H9 (cell line): ENCODE measurements at regions not wholly inside any gene's neighbourhood (a gene's known extent, or its start where the extent isn't known, plus 50 kb on each side); places are given as distances from the start of the nearest gene placed in this dataset.

Source experiments
- DNase-seq: peaks from one replicate; pipeline ENCODE4 v3.0.0-alpha.2; 2017
- H2AFZ ChIP-seq: one replicate; pipeline ENCODE4 v1.6.1; 2013; ENCODE audit warnings: mild to moderate bottlenecking, low read length, control low read depth, moderate library complexity
- H2AK5ac ChIP-seq: 2 replicates; pipeline ENCODE4 v1.6.1; 2013; ENCODE audit warnings: low read length, control low read depth, mixed read lengths; ENCODE audit not compliant: insufficient read length
- H2BK120ac ChIP-seq: one replicate; pipeline ENCODE4 v1.6.1; 2013; ENCODE audit warnings: low read depth, mild to moderate bottlenecking, low read length, control low read depth, inconsistent platforms; ENCODE audit not compliant: poor library complexity, severe bottlenecking
- H2BK12ac ChIP-seq: 2 replicates; pipeline ENCODE4 v1.6.1; 2013; ENCODE audit warnings: low read length, control low read depth, mixed read lengths, low read depth; ENCODE audit not compliant: insufficient read length
- H2BK15ac ChIP-seq: 2 replicates; pipeline ENCODE4 v1.6.1; 2013; ENCODE audit warnings: low read depth, low read length, control low read depth
- H2BK20ac ChIP-seq: one replicate; pipeline ENCODE4 v1.6.1; 2013; ENCODE audit warnings: low read depth, mild to moderate bottlenecking, low read length, control low read depth, inconsistent platforms; ENCODE audit not compliant: poor library complexity, severe bottlenecking
- H2BK5ac ChIP-seq: 2 replicates; pipeline ENCODE4 v1.6.1; 2013; ENCODE audit warnings: low read length, control low read depth, mixed read lengths; ENCODE audit not compliant: insufficient read length
- H3K14ac ChIP-seq: 2 replicates; pipeline ENCODE4 v1.6.1; 2013; ENCODE audit warnings: low read length, control low read depth; ENCODE audit not compliant: insufficient read depth
- H3K18ac ChIP-seq: 2 replicates; pipeline ENCODE4 v1.6.1; 2013; ENCODE audit warnings: low read depth, mild to moderate bottlenecking, mixed read lengths, low read length, control low read depth; ENCODE audit not compliant: insufficient read length
- H3K23ac ChIP-seq: 2 replicates; pipeline ENCODE4 v1.6.1; 2013; ENCODE audit warnings: low read length, control low read depth, mixed read lengths, low read depth; ENCODE audit not compliant: insufficient read length
- H3K23me2 ChIP-seq: 2 replicates; pipeline ENCODE4 v1.6.1; 2013; ENCODE audit warnings: low read depth, mild to moderate bottlenecking, mixed read lengths, low read length, control low read depth; ENCODE audit not compliant: insufficient read length, poor library complexity, severe bottlenecking
- H3K27ac ChIP-seq: 2 replicates; pipeline ENCODE4 v1.5.1; 2013; ENCODE audit warnings: low read length, control low read depth, mixed read lengths, low read depth; ENCODE audit not compliant: insufficient read length
- H3K27me3 ChIP-seq: 2 replicates; pipeline ENCODE4 v1.6.1; 2013; ENCODE audit warnings: low read length, control low read depth, inconsistent platforms; ENCODE audit not compliant: insufficient read depth
- H3K4ac ChIP-seq: 2 replicates; pipeline ENCODE4 v1.6.1; 2013; ENCODE audit warnings: low read depth, mild to moderate bottlenecking, control low read depth, inconsistent platforms, low read length, moderate library complexity
- H3K4me1 ChIP-seq: 2 replicates; pipeline ENCODE4 v1.6.1; 2013; ENCODE audit warnings: low read length, control low read depth, inconsistent platforms; ENCODE audit not compliant: insufficient read depth
- H3K4me2 ChIP-seq: 2 replicates; pipeline ENCODE4 v1.6.1; 2013; ENCODE audit warnings: low read length, control low read depth, mixed read lengths; ENCODE audit not compliant: insufficient read length, insufficient read depth
- H3K56ac ChIP-seq: 2 replicates; pipeline ENCODE4 v1.6.1; 2013; ENCODE audit warnings: low read depth, mild to moderate bottlenecking, mixed read lengths, low read length, control low read depth; ENCODE audit not compliant: insufficient read length
- H3K79me1 ChIP-seq: 2 replicates; pipeline ENCODE4 v1.6.1; 2013; ENCODE audit warnings: low read depth, mild to moderate bottlenecking, moderate library complexity, low read length, control low read depth, inconsistent platforms; ENCODE audit not compliant: insufficient read depth, poor library complexity, severe bottlenecking
- H3K79me2 ChIP-seq: 2 replicates; pipeline ENCODE4 v1.6.1; 2013; ENCODE audit warnings: low read length, control low read depth, inconsistent platforms; ENCODE audit not compliant: insufficient read depth
- H3K9ac ChIP-seq: 2 replicates; pipeline ENCODE4 v1.6.1; 2013; ENCODE audit warnings: low read length, control low read depth, mixed read lengths; ENCODE audit not compliant: insufficient read length; ENCODE audit errors: extremely low read depth
- H3K9me3 ChIP-seq: one replicate; pipeline ENCODE4 v1.6.1; 2013; ENCODE audit warnings: low read depth, low read length, inconsistent platforms; ENCODE audit not compliant: control insufficient read depth
- H3T11ph ChIP-seq: one replicate; pipeline ENCODE4 v1.6.1; 2013; ENCODE audit warnings: mild to moderate bottlenecking, low read length, control low read depth, inconsistent platforms
- H4K20me1 ChIP-seq: one replicate; pipeline ENCODE4 v1.6.1; 2013; ENCODE audit not compliant: control insufficient read depth, insufficient read length, insufficient read depth
- H4K5ac ChIP-seq: 2 replicates; pipeline ENCODE4 v1.6.1; 2013; ENCODE audit warnings: low read depth, mild to moderate bottlenecking, mixed read lengths, low read length, control low read depth; ENCODE audit not compliant: insufficient read length
- H4K8ac ChIP-seq: replicated peaks from 2 replicates; pipeline ENCODE4 v1.6.1; 2013; ENCODE audit warnings: low read length, control low read depth, mixed read lengths, low read depth; ENCODE audit not compliant: insufficient read length
- H4K91ac ChIP-seq: 2 replicates; pipeline ENCODE4 v1.6.1; 2013; ENCODE audit warnings: low read depth, mild to moderate bottlenecking, moderate library complexity, mixed read lengths, low read length, control low read depth; ENCODE audit not compliant: insufficient read length
- H3K27ac Mint-ChIP-seq, 3 experiments: 2 replicates in 2 of 3; 3 replicates in 1 of 3; pipeline ENCODE4 v1.8.0; 2020 to 2021; ENCODE audit warnings: mixed read lengths in 3 of 3, mild to moderate bottlenecking in 1 of 3, moderate library complexity in 1 of 3
- H3K27me3 Mint-ChIP-seq: 2 replicates; pipeline ENCODE4 v1.8.0; 2021; ENCODE audit warnings: low read depth, mild to moderate bottlenecking, moderate library complexity, mixed read lengths
- H3K36me3 Mint-ChIP-seq, 3 experiments: 2 replicates in 2 of 3; 3 replicates in 1 of 3; pipeline ENCODE4 v1.8.0; 2020 to 2021; ENCODE audit warnings: low read depth in 3 of 3, mixed read lengths in 3 of 3; ENCODE audit not compliant: insufficient read depth in 1 of 3
- H3K4me1 Mint-ChIP-seq, 2 experiments: 2 replicates each; pipeline ENCODE4 v1.8.0; 2020; ENCODE audit warnings: mixed read lengths in 2 of 2
- H3K4me3 Mint-ChIP-seq, 2 experiments: 2 replicates in 1 of 2; 3 replicates in 1 of 2; pipeline ENCODE4 v1.8.0; 2020 to 2021; ENCODE audit warnings: mild to moderate bottlenecking in 2 of 2, mixed read lengths in 2 of 2, moderate library complexity in 1 of 2
- H3K9me3 Mint-ChIP-seq, 2 experiments: 2 replicates in 1 of 2; 3 replicates in 1 of 2; pipeline ENCODE4 v1.8.0; 2020; ENCODE audit warnings: mild to moderate bottlenecking in 2 of 2, mixed read lengths in 2 of 2, moderate library complexity in 1 of 2
- CTCF ChIP-seq: fragments of 200-600 bp; sonication (generic); conservative IDR thresholded peaks from 3 replicates; pipeline ENCODE4 v1.8.0; 2021; ENCODE audit warnings: antibody characterized with exemption, mild to moderate bottlenecking
- WGBS: extraction: QIAGEN DNeasy Blood & Tissue Kit; methylation state at CpG from one replicate; pipeline ENCODE4 v1.1.7; 2013; ENCODE audit warnings: missing lambda C conversion rate, low lambda C conversion rate, mixed read lengths; ENCODE audit not compliant: insufficient read length; ENCODE audit errors: extremely low coverage; 5-methylcytosine and 5-hydroxymethylcytosine counted together

- Histone ChIP-seq H3K4me2 (no peak overlapping the region), H3K23ac (no peak overlapping the region), H4K8ac (no peak overlapping the region), H3K14ac (no peak overlapping the region), H3K27me3 (no peaks in the 10 kb centered on the region), H3K9ac (no peak overlapping the region), H3K9me3 (no peaks in the 10 kb centered on the region), H4K91ac (no peak overlapping the region), H3K4me1 (no peaks in the 10 kb centered on the region), H3K56ac (no peak overlapping the region), H2BK20ac (no peak overlapping the region), H2AK5ac (no peak overlapping the region), H3K23me2 (no peaks in the 10 kb centered on the region), H2AFZ (no peak overlapping the region), H3K27ac (no peak overlapping the region), H3K79me1 (no peaks in the 10 kb centered on the region), H2BK15ac (no peak overlapping the region), H3K18ac (no peak overlapping the region), H3T11ph (no peak overlapping the region), H4K5ac (no peak overlapping the region), H2BK5ac (no peak overlapping the region), H2BK12ac (no peak overlapping the region), H4K20me1 (no peaks in the 10 kb centered on the region), H3K79me2 (no peaks in the 10 kb centered on the region), H3K4ac (no peak overlapping the region), H2BK120ac (no peak overlapping the region)
- WGBS: no CpG with 5 or more reads among the region's 11 CpGs
- DNase-seq: no peak
- H3K36me3 Mint-ChIP-seq: peaks cover 0 to 10% (median 3%) of the 10 kb centered on the region in 3 experiments; a peak in 2 of 7 replicates
- TF ChIP-seq CTCF: no peak
- H3K4me1 Mint-ChIP-seq: peaks cover 4 to 10% of the 10 kb centered on the region in 2 experiments
- H3K9me3 Mint-ChIP-seq: peaks cover 3 to 8% of the 10 kb centered on the region in 2 experiments; a peak in 2 of 5 replicates
- no peak overlapping the region for H3K27ac Mint-ChIP-seq
- H3K4me3 Mint-ChIP-seq: no peak overlapping the region
- H3K27me3 Mint-ChIP-seq: peaks cover 4% of the 10 kb centered on the region
These were observed 118.6 kb upstream of the COL5A1 start for GRCh38 chr9:134522976-134523375.
